OCI-LY3 (cell line): ENCODE measurements at regions not wholly inside any gene's neighbourhood (a gene's known extent, or its start where the extent isn't known, plus 50 kb on each side); places are given as distances from the start of the nearest gene placed in this dataset.

Experiments used
- EZH2phosphoT487 ChIP-seq: fragments of 200-600 bp; shearing (Covaris generic); IDR thresholded peaks from 2 replicates; pipeline ENCODE4 v1.6.1; 2018; ENCODE audit warnings: antibody characterized with exemption, mixed run types, low read depth
- TF ChIP-seq, protein P1 (sequence below): fragments of 200-600, 300-600 bp; sonication (generic); IDR thresholded peaks from 2 replicates; pipeline ENCODE4 v1.5.1; 2014; ENCODE audit warnings: antibody characterized with exemption, low read length, low read depth

DNA sequence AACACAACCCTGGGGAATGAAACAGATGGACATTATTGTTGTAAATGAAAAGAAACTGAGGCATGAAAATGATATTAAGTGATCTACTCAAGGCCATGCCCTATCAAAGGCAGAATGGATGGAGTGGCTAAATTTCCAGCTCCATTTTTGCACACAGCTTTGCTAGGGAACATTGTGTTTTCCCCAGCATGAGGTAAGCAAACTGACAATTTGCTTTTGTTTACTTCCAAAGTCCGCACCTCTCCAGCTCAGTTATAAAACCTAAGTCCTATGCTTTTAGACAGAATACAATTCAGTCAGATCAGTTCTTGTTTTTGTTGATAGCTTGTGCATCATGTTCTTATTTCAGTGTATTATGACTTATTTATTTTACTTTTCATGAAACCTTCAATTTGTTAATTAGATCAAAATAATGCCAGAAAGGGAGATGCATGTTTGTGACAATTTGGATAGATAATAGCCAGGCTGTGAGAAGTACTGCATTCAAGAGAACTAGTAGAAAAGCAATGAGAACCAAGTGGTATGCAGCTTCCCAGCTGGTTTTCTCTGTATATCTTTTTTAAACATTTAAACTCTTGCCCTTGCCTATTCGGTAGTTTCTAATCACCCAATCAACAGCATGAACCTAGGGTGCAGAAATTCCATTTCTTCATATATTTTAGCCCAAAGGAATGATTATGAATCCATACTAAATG, 380.8 kb downstream of the SPATA31D1 start:
- TF ChIP-seq, protein P1, sequence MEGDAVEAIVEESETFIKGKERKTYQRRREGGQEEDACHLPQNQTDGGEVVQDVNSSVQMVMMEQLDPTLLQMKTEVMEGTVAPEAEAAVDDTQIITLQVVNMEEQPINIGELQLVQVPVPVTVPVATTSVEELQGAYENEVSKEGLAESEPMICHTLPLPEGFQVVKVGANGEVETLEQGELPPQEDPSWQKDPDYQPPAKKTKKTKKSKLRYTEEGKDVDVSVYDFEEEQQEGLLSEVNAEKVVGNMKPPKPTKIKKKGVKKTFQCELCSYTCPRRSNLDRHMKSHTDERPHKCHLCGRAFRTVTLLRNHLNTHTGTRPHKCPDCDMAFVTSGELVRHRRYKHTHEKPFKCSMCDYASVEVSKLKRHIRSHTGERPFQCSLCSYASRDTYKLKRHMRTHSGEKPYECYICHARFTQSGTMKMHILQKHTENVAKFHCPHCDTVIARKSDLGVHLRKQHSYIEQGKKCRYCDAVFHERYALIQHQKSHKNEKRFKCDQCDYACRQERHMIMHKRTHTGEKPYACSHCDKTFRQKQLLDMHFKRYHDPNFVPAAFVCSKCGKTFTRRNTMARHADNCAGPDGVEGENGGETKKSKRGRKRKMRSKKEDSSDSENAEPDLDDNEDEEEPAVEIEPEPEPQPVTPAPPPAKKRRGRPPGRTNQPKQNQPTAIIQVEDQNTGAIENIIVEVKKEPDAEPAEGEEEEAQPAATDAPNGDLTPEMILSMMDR, result no peak
- TF ChIP-seq EZH2phosphoT487, result no peak
